GM21576 (cell line): ENCODE measurements at regions not wholly inside any gene's neighbourhood (a gene's known extent, or its start where the extent isn't known, plus 50 kb on each side); places are given as distances from the start of the nearest gene placed in this dataset.

Source experiments
- ATAC-seq: cut with Tn5 transposase; IDR thresholded peaks from one replicate; pipeline ENCODE4 v1.9.1; 2021; ENCODE audit warnings: mild to moderate bottlenecking, moderate library complexity; ENCODE audit not compliant: unreplicated experiment

DNA sequence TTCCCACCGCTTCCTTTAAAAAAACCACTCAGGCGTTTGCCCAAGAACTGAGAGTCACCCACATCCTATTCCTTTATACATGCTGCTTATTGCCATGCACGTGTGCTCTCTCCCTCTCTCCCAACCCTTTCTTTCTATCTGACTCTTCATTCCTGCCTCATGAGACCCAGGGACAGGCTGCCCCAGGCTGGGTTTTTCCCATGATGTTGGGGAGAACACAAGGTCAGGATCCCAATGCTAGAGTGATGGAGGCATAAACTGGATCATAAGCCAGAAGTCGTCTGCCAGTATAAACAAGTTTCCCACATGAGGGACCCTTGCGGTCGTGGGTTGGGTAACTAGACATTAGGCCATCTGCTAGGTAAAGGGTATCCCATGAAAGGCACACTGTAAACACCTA lies 64.9 kb downstream of the CD2 start:
- no peak for ATAC-seq

DNA sequence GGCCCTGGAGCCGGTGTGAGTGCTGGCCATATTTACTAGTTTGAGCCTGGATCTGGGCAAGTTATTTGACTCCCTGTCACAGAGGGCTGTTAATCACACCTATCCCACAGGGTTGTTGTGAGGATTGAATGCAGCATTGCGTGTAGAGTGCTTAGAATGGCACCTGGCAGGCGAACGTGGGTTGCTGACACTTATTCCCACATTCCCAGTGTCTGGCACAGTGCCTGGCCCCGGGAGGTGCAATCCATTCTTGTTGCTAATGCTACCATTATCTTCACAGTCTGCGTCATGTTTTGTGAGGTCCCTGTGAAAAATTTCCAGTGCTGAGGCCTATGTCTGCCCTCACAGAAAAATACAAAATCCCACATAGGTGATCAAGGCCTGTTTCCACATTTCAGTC lies 66.1 kb downstream of the CD2 start:
- no peak for ATAC-seq

DNA sequence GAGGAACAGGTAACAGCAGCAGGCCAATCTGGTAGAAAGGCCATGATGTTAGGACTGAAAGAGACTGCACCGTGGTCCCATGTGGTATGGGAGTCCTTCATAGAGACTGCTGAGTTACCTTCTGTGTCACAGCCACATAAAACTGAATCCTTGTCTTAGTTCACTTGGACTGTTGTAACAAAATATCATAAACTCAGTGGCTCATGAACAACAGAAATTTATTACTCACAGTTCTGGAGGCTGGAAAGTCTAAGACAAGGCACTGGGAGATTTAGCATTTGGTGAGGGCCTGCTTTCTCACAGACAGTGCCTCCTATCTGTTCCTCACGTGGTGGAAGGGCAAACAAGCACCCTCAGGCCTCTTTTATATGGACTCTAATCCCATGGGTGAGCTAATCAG lies 67.5 kb downstream of the CD2 start:
- no peak for ATAC-seq

DNA sequence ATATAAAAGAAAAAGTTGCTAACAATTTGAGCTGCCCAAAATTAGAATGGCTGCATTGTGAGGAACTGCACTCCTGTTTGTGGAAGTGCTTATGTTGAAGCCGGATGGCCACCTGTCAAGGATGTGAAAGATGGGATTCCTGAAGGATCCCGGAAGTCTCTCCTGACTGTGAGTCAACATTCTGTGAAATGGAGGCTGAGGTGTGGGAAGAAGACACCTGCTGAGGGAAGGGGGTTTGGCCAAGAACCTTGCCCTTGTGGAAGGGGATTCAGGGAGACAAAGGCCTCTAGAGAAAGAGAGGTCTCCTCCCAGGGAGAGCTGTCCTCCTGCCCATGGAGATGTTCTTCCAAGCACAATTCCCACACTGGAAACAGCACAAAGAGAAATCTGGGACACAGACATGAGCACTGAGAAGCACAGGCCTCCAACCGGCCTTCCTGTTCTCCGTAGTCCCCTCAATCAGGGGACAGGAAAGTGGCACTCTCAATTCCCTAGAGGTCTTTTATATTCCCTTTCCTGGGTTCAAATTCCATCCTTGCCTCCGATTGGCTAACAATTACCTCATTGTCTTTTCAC lies 70.5 kb downstream of the CD2 start:
- ATAC-seq, result no peak

DNA sequence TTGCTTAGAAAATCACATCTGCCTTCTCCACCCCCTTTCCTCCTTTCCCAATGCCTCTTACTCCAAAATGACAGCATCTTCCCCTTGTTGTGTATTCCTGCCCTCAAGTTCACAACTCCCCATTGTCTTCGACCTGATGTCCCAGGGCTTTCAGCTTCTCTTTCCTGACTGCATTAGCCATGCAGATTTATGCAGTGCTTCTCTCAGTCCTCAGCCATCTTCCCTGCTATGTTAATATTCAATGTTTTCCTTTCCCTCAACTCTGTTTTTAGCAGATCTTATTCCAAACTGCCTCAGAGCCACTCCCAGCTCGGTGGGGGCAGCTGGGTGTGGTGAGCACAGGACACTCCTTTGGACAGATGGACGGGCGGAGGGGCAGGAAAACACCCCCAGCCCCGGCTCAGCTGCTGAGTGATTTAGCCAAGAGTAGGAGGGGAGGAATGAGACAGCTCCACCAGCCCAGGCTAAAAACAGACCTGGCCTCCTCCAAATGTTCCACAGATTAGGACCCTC lies 71.0 kb downstream of the CD2 start:
- no peak for ATAC-seq

DNA sequence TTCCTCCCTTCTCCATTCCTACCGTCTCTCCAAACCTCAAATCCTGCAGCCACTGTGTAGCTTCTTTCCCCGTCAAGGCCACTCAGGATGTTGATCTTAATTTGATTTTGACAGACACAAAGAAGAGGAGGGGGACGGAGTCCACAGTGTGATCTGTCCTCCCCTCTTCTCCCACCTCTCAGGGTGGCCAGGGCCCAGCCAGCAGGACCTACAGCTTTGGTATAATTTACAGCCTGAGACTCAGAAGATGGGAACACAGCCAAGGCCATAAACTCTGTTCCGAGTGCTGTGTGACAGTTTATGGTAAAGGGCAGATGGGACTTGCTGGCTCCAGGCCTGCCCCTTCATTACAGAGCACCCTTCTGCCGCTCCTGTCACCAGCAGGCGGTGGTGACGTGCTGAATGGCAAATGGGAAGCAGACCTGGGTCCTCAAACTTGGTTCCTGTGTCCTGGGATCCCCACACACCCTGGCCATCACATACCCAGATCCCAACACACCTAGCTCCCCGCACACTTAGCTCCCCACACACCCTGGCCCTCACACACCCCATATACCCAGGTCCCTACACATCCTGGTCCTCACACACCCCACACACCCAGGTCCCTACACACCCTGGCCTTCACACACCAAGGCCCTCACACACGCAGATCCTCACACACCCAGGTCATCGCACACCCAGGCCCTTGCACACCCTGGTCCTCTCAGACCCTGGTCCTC lies 71.6 kb downstream of the CD2 start:
- ATAC-seq, result no peak

DNA sequence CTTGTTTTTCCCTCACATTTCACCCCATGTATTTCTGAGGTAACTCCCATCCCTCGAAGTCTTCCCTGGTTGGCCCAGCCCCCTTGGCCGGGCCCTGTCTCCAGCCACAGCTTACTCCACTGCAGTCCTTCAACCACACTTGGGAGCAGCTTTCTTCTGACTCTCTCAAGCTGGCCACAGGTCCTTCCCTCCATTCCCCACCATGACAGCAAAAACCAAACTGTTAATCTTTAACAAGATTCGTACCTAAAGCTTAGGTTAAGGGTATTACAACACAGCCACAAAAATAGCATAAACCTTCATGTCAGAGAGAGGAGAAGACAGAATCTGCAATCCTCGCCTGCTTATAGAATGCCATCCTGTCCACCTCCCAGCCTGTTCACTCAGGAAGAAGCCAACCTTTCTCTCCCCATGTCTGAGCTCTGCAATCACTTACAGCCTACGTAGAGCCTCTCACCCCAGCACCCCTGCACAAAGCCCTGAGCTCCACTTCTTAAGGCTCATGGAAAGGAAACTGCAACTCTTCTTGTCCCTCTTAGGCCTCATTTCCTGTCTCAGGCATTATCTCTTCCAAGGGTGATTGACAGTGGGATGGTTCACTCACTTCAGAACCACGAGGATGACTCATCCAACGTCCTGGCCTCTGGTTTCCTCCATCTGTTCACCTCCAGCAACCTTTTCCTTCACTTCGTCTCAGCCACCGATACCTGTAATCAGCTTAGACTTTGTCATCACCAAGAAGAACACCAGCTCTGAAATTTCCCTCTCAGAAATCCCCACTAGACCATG lies 72.8 kb downstream of the CD2 start:
- peak; percentile 86 for ATAC-seq

DNA sequence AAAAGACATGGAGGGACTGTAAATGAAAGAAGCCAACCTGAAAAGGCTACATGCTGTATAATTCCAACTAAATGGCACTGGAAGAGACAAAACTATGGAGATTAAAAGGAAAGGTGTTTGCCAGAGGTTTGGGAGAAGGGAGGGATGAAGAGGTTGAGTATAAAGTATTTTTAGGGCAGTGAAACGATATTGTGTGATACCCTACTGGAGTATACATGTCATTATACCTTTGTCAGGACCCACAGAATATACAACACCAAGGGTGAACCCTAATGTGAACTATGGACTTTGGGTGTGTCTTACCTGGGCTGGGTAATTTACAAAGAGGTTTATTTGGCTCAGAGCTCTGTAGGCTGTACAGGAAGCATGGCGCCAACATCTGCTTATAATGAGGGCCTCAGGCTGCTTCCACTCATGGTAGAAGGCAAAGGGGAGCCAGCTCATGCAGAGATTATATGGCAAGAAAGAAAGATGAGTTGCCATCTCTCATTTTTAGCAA lies 73.4 kb downstream of the CD2 start:
- ATAC-seq, result no peak

DNA sequence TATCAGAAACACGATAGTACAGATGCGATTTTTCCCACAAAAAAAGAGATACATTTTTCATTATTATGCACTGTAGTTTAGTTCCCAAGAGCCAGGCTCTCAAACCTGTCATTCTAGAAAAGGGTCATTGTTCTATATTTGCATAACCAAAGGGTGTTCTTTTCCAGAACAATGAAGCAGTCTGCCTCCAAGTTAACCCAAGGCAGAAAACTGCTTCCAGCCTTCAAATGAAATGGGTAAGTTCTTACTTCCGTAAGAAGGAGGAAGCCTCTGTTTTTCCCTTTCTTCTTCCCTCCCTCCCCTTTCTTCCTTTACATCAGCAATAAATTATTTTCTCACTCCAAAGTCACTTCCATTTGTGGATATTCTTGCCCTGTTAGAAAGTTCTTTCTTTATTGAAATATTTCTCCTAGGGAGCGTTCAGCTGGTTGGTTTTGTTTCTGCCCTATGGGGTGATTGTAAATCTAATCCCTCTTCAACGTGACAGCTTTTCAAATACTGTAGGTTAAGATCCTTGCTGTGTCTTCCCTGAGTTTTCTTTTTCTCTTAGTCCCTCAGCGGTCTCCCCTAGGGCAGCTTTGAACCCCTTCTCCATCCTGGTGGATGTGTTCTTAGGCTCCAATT lies 77.3 kb upstream of the PTGFRN start:
- no peak for ATAC-seq

DNA sequence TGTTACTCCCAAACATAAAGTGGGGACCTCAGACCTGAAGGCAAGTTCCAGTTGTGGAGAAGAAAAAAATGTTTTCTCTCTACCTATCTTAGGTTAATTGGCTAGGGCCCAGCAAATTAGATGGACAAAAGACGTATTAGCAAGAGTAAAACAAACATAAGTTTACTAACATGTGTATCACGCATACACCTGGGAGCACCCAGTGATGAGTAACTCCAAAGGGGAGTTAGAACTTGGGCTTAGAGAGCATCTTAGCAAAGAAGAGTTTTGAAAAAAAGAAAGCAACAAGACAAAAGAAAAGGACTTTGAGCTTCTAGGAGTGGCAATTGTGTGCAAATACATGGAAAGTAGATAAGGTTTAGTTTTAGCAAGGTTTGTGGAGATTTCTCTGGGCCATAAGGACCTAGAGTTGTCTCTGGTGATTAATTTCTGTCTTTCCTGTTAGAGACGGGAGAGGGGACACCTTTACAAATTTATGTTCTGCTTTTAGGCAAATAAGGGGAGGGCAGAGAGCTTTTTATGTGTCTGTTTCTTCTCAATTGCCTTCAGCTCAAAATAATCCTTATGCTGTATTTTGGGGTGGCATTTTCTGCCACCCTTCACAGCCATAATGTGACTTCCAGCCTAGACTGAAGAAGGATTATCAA lies 76.7 kb upstream of the PTGFRN start:
- no peak for ATAC-seq

DNA sequence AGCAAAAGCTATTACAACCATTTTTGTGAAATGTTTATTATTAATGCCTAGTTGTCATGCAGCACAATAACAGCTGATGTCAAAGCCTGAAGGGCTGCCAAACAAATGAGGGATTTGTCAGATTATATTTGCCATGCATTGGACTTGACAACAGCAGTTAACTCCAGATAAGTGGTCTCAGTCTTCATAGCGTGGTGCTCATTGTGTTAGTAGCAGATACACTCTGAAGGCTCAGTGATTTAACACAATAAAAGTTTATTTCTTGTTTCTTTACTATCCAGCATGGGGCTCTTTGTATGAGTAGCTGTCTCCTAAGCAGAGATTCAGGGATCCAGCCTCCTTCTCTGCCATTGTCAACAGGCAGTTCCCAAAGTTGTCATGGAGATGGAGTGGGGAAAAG lies 76.0 kb upstream of the PTGFRN start:
- ATAC-seq, result no peak

DNA sequence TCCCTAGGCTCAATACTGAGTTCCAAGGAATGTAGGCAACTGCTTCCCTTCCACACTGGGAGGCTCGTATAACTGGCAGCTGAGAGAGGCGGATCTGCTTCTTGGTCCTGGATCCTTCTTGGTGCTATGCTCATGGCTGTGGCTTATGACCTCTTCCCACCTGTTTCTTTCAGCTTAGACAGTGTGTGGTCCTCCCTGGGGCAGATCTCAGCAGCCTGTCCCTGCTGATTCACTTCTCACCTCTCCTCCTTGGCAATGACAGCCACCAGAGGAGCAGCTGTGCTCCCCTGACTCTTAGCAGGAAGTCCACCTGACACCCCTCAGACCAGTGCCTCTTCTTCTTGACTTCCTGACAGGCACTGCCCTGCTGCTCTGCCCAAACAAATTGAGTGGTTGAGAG lies 75.1 kb upstream of the PTGFRN start:
- no peak for ATAC-seq

DNA sequence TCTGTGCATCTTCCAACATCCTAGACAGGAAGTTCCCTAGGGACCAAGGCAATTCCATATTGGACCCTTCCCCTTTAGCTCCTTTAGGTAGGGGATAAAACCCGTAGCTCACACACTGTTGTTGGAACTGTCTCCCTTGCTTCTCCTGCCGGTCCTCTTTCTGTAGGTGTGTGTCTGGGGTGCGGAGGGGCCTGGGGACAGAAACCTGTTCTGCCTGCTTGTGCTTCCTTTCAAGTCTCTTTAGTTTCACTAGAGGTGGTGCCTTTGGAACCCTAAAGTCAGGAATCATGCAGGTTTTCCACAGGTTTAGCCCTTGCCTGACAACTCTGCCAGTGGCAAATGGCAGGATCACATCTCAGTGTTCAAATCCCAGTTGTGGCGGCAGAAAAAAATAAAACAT lies 74.6 kb upstream of the PTGFRN start:
- ATAC-seq, result no peak

DNA sequence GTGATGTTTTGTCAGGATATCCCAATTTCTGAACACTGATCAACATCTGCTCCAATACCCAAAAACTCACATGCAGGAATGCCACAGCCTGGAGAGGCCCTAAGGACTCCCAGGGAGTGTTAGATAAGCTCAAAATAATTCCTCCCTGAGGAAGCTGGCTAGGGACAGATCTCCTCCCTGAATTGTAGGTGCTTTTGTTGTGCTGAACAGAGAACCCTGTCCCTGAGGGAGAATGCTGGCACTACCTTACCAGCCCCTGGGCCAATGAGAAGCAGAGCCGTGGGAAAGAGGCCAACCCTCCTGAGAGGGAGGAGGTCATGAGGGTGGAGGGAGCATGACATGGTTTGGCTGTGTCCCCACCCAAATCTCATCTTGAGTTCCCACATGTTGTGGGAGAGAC lies 73.6 kb upstream of the PTGFRN start:
- no peak for ATAC-seq

DNA sequence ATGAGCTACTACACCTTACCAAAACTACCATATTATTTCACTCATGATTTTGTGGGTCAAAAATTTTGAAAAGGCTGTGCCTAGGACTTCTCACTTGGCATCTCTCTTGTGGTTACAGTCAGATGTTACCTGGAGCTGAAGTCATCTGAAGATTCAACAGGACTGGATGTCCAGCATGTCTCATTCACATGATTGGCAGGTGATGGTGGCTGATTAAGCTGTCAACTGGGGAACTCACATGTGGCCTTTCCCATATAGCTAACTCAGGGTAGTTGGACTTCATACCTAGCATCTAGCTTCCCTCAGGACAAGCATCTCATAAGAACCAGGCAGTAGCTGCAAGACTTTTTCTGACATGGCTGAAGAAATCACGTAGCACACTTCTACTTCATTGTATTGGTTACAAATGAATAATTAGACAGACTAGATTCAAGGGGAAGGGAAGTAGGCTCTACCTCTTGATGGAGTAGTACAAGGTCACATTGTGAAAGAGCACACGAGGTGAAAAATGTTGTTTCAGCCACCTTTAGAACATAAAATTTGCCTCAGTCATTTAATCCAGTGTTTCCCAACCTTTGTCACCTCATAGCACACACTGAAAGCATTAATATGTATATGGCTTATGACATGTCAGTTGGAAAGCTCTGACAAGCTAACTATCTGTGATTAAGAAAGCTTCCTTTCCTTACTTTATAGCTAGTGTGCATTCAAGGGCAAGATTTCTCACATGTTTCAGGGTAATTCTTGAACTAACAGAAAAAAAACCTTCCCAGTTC lies 68.0 kb upstream of the PTGFRN start:
- ATAC-seq, result no peak

DNA sequence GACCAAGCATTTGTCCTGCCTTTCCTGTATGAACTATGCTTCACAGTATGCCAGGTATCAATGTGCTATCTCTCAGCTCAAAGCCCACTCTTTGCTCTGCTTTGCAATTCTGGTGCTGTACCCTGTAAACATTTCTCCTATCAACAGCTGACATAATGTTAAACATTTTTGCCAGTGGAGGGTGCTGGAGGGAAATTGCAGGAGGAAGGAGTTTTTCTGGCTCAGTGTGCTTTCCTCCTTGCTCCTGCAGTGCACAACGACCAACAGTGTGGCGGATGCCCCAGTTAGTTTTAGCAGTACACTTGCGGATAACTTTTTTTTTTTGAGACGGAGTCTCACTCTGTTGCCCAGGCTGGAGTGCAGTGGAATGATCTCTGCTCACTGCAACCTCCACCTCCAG lies 67.1 kb upstream of the PTGFRN start:
- ATAC-seq, result no peak

DNA sequence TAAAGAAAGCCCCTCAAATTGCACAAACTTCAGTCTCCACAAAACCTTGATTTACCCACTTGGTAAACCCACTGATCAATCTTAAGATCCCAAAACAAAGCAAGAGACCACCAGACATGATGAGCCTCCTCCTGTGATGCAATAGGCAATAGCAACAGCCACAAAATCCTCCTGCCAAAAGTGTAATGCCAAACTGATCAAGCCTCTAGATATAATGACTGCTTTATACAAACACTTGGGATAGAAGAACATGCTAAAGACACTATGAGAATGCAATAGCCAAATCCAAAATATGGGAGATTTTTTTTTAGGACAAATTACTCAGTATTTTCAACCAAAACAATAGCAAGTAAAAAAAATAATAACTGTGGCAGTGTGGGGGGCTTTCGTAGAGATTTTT lies 64.9 kb upstream of the PTGFRN start:
- ATAC-seq, result no peak

DNA sequence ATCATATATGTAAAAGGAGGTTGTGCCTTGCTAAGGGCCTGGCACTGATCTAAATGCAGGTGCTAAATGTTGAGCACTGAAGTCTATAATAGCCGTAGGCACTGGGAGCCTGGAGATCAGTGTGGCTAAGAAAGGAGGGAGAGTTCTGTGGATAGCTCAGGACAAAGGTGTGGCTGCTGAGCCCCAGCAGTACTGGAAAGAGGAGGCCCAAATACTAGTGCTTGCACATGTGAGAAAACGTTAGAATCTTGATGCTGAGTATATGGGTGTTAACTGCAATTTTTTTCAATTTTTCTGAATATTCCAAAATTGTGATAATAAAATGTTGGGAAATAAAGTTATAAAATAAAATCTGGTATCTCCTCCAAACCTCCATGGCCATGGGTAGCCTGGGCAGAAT lies 62.5 kb upstream of the PTGFRN start:
- ATAC-seq, result no peak

DNA sequence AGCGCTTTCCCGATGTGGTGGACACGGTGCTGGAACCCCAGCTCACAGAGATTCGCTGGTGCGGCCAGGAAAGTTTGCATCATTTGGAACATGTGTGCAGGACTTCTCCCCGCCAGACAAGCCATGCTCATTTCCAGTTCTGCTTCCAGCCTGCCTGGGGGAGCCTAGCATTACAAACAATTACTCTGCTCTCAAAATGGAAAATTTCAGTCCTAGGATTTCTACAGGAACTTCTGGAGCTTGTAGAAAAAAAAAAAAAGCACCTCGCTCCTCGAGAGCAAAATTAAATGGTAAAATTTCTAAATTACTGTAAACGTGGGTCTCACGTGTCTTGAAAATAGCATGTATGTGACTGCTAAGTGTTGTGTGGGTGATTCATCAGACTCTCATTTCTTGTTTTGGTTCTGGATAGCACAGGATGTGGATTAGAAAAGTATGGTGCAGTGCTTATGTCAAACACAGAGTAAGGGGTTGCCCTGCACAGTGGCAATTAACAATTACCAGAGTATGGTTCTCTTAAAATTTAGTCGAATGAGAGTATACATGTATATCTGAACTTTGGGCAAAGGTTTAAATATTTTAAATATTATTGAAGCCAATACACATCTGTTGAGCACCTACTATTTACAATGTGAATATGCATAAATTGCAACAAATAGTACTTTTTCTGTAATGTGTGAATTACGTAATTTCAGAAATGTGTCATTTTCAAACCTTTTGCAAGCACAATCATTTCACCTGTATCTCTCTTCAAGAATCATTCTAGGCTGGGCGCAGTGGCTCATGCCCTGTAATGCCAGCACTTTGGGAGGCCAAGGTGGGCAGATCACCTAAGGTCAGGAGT lies 61.8 kb upstream of the PTGFRN start:
- no peak for ATAC-seq
